ENCODE measurements at regions not wholly inside any gene's neighbourhood (a gene's known extent, or its start where the extent isn't known, plus 50 kb on each side); places are given as distances from the start of the nearest gene placed in this dataset.

DNA sequence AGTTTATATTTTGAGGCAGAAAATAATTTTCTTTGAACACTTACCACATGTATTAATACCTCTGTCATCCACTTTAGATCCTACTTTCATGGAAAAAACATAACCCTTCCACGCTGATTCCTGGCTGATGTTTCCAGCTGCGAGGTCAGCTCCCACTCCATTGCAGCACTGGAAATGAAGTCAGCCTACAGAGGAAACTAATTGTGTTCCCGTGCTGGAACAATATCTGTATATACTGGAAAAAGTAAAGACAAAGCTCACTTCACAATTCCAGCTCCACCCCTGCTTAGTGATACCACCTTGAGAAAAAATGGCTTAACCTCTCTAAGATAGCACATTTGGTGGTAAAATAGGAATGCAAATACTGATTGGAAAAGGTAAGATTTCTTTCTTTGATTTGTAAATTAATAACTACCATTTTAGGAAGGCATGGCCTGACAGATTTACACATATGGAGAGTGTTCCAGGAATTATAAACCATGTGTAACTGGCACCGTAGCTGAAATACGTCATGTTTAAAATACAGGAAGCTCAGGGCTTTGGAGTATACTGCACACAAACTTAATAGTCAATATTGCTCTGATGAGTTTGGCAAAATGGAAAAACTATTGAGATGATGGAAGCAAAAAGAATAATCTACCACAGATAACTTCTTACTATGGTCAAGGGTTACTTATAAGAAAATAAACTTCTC is 90.0 kb downstream of the TRIB2 start:
- TF ChIP-seq POLR2A (IDR thresholded peaks at IDR 0.05) = no peak
- no peak for DNase-seq
- no peaks in the 10 kb centered on the region for H3K36me3 ChIP-seq
- no peaks in the 10 kb centered on the region for H3K4me1 ChIP-seq
- no peak overlapping the region for H3K4me3 ChIP-seq
- H3K9me3 ChIP-seq = no peaks in the 10 kb centered on the region
- H3K27me3 ChIP-seq = no peaks in the 10 kb centered on the region
- no peak overlapping the region for H3K27ac ChIP-seq

DNA sequence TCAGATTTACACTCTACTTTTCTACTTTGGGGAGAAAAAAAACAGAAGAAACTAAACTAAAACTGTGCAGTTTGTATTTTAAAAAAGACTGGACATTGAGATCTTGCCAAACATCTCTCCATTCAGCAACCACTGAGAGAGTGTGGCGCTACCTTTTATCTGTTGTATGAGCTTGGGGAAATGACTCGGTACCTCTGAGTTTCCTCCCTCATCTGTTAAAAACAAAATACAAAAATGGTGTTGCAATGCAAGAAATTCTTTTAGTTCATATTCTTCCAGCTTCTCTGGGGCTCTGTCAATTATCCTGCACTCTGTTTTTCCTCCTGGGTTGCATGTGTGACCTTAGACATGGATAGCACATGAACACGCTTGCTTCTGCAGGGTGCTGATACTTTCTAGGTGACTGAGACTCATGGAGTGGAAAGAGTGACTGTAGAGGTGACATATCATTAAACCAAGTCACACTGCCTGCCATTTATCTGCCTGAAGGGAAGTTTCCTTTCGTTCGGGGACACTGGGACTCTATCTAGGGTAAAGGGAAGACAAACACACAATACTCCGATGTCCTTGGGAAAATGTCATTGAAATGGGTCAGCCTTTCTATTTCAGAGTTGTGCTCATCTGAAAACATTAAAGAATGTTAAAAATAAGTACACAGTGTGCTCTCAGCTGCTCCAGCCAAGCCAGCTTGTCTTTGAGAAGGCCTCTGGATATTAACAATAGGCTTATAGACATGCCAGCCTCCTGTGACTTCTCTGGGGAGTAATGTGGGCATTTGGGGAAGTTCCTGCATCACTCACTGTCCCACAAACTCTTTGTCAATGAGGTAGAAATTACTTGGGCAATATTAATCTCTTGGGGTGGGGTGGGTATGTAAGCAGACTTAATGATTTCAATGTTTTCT is 91.4 kb downstream of the TRIB2 start:
- Histone ChIP-seq H3K4me3 (no peak overlapping the region), H3K9me3 (no peaks in the 10 kb centered on the region), H3K27ac (peak overlapping the region in 1 of 4 donors; percentile 0), H3K36me3 (no peaks in the 10 kb centered on the region), H3K27me3 (no peaks in the 10 kb centered on the region), H3K4me1 (no peaks in the 10 kb centered on the region)
- TF ChIP-seq, protein P1, sequence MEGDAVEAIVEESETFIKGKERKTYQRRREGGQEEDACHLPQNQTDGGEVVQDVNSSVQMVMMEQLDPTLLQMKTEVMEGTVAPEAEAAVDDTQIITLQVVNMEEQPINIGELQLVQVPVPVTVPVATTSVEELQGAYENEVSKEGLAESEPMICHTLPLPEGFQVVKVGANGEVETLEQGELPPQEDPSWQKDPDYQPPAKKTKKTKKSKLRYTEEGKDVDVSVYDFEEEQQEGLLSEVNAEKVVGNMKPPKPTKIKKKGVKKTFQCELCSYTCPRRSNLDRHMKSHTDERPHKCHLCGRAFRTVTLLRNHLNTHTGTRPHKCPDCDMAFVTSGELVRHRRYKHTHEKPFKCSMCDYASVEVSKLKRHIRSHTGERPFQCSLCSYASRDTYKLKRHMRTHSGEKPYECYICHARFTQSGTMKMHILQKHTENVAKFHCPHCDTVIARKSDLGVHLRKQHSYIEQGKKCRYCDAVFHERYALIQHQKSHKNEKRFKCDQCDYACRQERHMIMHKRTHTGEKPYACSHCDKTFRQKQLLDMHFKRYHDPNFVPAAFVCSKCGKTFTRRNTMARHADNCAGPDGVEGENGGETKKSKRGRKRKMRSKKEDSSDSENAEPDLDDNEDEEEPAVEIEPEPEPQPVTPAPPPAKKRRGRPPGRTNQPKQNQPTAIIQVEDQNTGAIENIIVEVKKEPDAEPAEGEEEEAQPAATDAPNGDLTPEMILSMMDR (IDR thresholded peaks at IDR 0.05) = no peak
- no peak for TF ChIP-seq POLR2A (IDR thresholded peaks at IDR 0.05)
- DNase-seq = no peak

DNA sequence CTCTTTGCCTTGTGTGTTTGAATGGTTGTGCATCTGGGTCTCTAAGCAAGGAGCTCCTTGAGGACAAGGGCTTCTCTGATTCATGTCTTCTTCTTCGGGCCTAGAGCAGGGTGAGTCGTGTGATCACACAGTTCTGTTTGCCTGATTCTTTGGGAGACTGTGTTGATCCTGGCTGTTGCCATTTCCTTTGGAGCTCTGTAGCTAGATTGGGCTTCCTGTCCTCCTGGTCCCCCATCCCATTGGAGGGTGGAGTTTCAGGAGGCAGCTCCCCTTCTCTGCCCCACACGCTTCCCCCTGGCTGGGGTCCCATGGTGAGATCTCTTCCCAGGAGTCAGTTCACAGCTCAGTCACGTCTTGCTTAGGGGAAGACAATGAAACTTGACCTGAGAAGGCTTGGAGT is 92.8 kb downstream of the TRIB2 start:
- H3K36me3 ChIP-seq = no peaks in the 10 kb centered on the region
- TF ChIP-seq, protein P1 (IDR thresholded peaks at IDR 0.05) = no peak
- TF ChIP-seq POLR2A (IDR thresholded peaks at IDR 0.05) = no peak
- no peak overlapping the region for H3K4me3 ChIP-seq
- no peaks in the 10 kb centered on the region for H3K4me1 ChIP-seq
- H3K9me3 ChIP-seq = no peaks in the 10 kb centered on the region
- no peak overlapping the region for H3K27ac ChIP-seq
- H3K27me3 ChIP-seq = no peaks in the 10 kb centered on the region
- DNase-seq = no peak

DNA sequence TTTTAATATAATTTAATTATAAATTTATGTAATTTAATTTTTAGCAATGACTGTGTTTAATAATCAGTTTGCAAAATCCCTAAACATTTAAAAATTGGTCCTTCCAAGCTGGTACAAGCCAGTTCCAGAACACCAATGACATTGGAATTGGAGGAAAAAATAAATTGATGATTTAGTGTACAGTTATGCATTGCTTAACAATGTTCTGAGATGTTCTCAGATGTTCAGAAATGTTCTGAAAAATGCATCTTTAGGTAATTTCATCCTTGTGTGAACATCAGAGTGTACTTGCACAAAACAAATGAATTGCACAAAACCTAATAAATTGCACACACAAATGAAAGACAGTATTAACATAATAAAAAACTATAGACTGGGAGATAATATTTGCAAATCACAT is 95.2 kb downstream of the TRIB2 start:
- Histone ChIP-seq H3K27ac (no peak overlapping the region), H3K9me3 (no peaks in the 10 kb centered on the region)

DNA sequence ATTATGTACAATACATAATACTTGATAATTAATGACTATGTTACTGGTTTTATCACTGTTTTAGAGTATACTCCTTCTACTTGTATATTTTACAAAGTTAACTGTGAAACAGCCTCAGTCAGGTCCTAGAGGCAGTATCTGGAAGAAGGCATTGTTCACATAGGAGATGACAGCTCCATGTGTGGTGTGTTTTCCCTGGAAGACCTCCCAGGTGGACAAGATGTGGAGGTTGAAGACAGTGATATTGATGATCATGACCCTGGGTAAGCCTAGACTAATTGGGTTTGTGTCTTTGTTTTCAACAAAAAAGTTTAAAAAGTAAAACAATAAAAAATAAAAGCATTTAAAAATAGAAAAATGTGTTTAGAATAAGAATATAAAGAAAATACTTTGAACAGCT is 96.4 kb downstream of the TRIB2 start:
- H3K36me3 ChIP-seq = no peaks in the 10 kb centered on the region
- DNase-seq = no peak
- no peaks in the 10 kb centered on the region for H3K4me1 ChIP-seq
- H3K27me3 ChIP-seq = no peaks in the 10 kb centered on the region
- no peak overlapping the region for H3K27ac ChIP-seq
- no peak overlapping the region for H3K4me3 ChIP-seq
- H3K9me3 ChIP-seq = no peaks in the 10 kb centered on the region
- TF ChIP-seq, protein P1 (IDR thresholded peaks at IDR 0.05) = no peak
- TF ChIP-seq POLR2A (IDR thresholded peaks at IDR 0.05) = no peak

More for the DNA sequence above, 95.2 kb downstream of the TRIB2 start:
- Histone ChIP-seq H3K4me3 (no peak overlapping the region), H3K27me3 (no peaks in the 10 kb centered on the region), H3K36me3 (no peaks in the 10 kb centered on the region), H3K4me1 (no peaks in the 10 kb centered on the region)
- TF ChIP-seq POLR2A (IDR thresholded peaks at IDR 0.05) = no peak
- TF ChIP-seq, protein P1 (IDR thresholded peaks at IDR 0.05) = no peak
- DNase-seq = no peak

All from Peyer's patch (tissue), 4 donors.